OCI-LY3 (cell line): ENCODE measurements at regions not wholly inside any gene's neighbourhood (a gene's known extent, or its start where the extent isn't known, plus 50 kb on each side); places are given as distances from the start of the nearest gene placed in this dataset.

ENCODE experiments used
- H2AFZ ChIP-seq: fragments of 200-600, 300-600 bp; shearing (Covaris generic); 2 replicates; pipeline ENCODE4 v1.6.0; 2014; ENCODE audit warnings: antibody characterized with exemption, low read depth, low read length
- H3K27ac ChIP-seq: fragments of 200-600, 300-600 bp; sonication (generic); 2 replicates; pipeline ENCODE4 v1.5.1; 2014; ENCODE audit warnings: mild to moderate bottlenecking, low read length, moderate library complexity, mixed read lengths
- H3K27me3 ChIP-seq: fragments of 200-600, 300-600 bp; sonication (generic); 2 replicates; pipeline ENCODE4 v1.6.1; 2014; ENCODE audit warnings: low read depth, low read length, mixed read lengths
- H3K36me3 ChIP-seq: fragments of 200-600, 300-600 bp; sonication (generic); replicated peaks from 2 replicates; pipeline ENCODE3; 2014; ENCODE audit warnings: low read depth, low read length, mixed read lengths
- H3K4me1 ChIP-seq: fragments of 300-600, 200-600 bp; sonication (generic); 2 replicates; pipeline ENCODE4 v1.6.1; 2014; ENCODE audit warnings: low read length, mixed read lengths
- H3K4me2 ChIP-seq: fragments of 200-600, 300-600 bp; sonication (generic); 2 replicates; pipeline ENCODE4 v1.6.1; 2014; ENCODE audit warnings: low read length, mixed read lengths
- H3K4me3 ChIP-seq: fragments of 300-600, 200-600 bp; sonication (generic); 2 replicates; pipeline ENCODE4 v1.5.1; 2014; ENCODE audit warnings: antibody characterized with exemption, mild to moderate bottlenecking, low read length, moderate library complexity
- H3K79me2 ChIP-seq: fragments of 300-600, 200-600 bp; shearing (Covaris generic); 2 replicates; pipeline ENCODE4 v1.6.1; 2014; ENCODE audit warnings: mild to moderate bottlenecking, low read length, mixed read lengths
- H3K9ac ChIP-seq: fragments of 300-600, 200-600 bp; shearing (Covaris generic); 2 replicates; pipeline ENCODE4 v1.6.0; 2014; ENCODE audit warnings: mild to moderate bottlenecking, low read length, moderate library complexity
- H3K9me3 ChIP-seq: fragments of 200-600, 300-600 bp; shearing (Covaris generic); 2 replicates; pipeline ENCODE4 v1.6.1; 2014; ENCODE audit warnings: low read length, mixed read lengths; ENCODE audit not compliant: insufficient read depth
- H4K20me1 ChIP-seq: fragments of 200-600, 300-600 bp; sonication (generic); 2 replicates; pipeline ENCODE4 v1.6.1; 2016; ENCODE audit warnings: low read length, mixed read lengths; ENCODE audit not compliant: insufficient read depth
- EZH2phosphoT487 ChIP-seq: fragments of 200-600 bp; shearing (Covaris generic); IDR thresholded peaks from 2 replicates; pipeline ENCODE4 v1.6.1; 2018; ENCODE audit warnings: antibody characterized with exemption, mixed run types, low read depth
- TF ChIP-seq, protein P1 (sequence below): fragments of 200-600, 300-600 bp; sonication (generic); IDR thresholded peaks from 2 replicates; pipeline ENCODE4 v1.5.1; 2014; ENCODE audit warnings: antibody characterized with exemption, low read length, low read depth

DNA sequence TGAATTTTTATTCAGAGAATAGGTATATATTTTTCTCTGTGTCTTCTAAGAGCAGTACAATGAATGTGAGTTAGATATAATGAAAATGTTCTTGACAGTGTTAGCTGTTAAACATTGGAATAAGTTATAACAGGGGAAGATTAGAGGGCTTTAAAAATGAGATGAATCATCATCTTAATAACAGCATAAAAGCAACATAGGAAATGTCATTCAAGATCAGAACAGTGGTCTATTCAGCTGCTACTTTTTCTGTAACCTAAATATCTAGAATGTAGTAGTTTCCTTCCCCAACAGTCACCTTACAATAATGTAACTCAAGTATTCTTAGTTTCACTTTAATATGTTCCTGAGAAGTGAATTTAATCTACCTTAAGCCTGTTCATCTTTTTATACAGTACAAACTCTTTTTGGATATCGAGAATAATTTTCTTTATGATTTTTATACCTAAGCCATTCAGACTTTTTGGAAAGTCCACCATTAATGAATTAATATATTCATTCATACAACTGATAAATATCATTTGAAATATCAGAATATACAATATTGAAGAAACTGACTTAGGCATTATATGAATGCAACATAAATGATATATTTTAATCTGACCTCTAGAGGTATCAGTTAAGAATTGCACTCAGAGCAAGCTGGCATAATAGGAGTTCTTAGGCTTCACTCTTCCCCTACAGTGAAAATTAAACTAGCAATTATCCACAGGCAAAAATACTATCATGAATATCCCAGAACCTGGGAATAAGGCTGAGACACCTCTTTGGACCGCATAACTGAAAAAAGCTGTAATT is 66.1 kb upstream of the EDIL3 start:
- Histone ChIP-seq H4K20me1 (no peaks in the 10 kb centered on the region), H3K36me3 (no peaks in the 10 kb centered on the region), H3K9ac (no peak overlapping the region), H3K9me3 (no peaks in the 10 kb centered on the region), H3K4me3 (no peak overlapping the region), H3K27me3 (no peaks in the 10 kb centered on the region), H3K27ac (no peak overlapping the region), H3K4me2 (no peak overlapping the region), H2AFZ (no peak overlapping the region), H3K4me1 (no peaks in the 10 kb centered on the region), H3K79me2 (no peaks in the 10 kb centered on the region)
- TF ChIP-seq EZH2phosphoT487, result no peak
- TF ChIP-seq, protein P1, sequence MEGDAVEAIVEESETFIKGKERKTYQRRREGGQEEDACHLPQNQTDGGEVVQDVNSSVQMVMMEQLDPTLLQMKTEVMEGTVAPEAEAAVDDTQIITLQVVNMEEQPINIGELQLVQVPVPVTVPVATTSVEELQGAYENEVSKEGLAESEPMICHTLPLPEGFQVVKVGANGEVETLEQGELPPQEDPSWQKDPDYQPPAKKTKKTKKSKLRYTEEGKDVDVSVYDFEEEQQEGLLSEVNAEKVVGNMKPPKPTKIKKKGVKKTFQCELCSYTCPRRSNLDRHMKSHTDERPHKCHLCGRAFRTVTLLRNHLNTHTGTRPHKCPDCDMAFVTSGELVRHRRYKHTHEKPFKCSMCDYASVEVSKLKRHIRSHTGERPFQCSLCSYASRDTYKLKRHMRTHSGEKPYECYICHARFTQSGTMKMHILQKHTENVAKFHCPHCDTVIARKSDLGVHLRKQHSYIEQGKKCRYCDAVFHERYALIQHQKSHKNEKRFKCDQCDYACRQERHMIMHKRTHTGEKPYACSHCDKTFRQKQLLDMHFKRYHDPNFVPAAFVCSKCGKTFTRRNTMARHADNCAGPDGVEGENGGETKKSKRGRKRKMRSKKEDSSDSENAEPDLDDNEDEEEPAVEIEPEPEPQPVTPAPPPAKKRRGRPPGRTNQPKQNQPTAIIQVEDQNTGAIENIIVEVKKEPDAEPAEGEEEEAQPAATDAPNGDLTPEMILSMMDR, result peak; percentile 10; the same call in 1 of the 2 replicates

DNA sequence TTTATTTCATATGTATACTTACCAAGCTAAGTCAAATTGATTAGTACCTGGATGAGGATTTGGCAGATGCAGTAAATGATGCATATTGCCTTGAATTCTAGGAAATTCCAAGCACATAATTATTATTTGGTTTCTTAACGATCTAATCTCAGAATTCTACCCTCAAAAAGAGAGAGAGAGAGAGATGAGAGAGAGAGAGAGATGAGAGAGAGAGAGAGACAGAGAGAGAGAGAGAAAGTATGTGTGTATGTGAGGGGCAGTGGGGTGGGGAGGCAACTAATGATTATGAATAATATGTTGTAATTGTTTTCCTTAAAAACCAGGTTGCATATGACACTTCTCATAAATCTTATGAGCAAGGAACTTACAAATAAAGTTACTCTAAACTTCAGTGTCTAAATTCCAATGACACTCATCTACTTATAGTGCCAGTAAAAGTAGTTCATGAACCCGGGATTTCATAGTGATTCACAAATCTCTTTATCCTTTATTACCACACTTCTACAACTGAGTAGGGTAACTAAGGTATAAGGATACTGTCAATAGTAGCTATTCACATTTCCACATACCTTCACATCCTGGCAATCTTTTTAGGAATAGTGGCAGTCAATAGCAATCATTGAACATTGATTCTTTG is 60.5 kb upstream of the EDIL3 start:
- Histone ChIP-seq H3K36me3 (no peaks in the 10 kb centered on the region), H3K4me3 (no peak overlapping the region), H2AFZ (no peak overlapping the region), H3K27me3 (no peaks in the 10 kb centered on the region), H3K79me2 (no peaks in the 10 kb centered on the region), H3K27ac (no peak overlapping the region), H3K9me3 (no peaks in the 10 kb centered on the region), H3K4me1 (no peaks in the 10 kb centered on the region), H3K4me2 (no peak overlapping the region), H4K20me1 (no peaks in the 10 kb centered on the region), H3K9ac (no peak overlapping the region)
- TF ChIP-seq, protein P1, result no peak
- no peak for TF ChIP-seq EZH2phosphoT487

DNA sequence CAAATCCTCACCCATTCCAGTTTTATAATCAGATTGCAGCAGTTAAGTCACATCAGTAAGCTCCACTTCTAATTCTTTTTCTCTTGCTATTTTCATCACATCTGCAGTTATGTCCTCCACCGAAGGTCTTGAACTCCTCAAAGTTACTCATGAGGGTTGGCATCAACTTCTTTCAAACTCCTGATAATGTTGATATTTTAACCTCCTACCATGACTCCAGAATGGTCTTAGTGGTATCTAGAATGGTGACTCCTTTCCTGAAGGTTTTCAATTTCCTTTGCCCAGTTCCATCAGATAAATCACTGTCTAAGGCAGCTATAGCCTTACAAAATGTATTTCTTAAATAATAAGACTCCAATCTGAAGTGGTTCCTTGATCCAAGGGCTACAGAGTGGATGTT is 53.8 kb upstream of the EDIL3 start:
- TF ChIP-seq, protein P1, result no peak
- no peak for TF ChIP-seq EZH2phosphoT487
- H3K27me3 ChIP-seq, result no peaks in the 10 kb centered on the region
- H3K4me3 ChIP-seq, result no peak overlapping the region
- H3K27ac ChIP-seq, result no peak overlapping the region
- no peaks in the 10 kb centered on the region for H3K9me3 ChIP-seq
- H3K79me2 ChIP-seq, result no peaks in the 10 kb centered on the region
- no peaks in the 10 kb centered on the region for H3K36me3 ChIP-seq
- no peak overlapping the region for H2AFZ ChIP-seq
- no peak overlapping the region for H3K9ac ChIP-seq
- no peaks in the 10 kb centered on the region for H4K20me1 ChIP-seq
- no peaks in the 10 kb centered on the region for H3K4me1 ChIP-seq
- no peak overlapping the region for H3K4me2 ChIP-seq

DNA sequence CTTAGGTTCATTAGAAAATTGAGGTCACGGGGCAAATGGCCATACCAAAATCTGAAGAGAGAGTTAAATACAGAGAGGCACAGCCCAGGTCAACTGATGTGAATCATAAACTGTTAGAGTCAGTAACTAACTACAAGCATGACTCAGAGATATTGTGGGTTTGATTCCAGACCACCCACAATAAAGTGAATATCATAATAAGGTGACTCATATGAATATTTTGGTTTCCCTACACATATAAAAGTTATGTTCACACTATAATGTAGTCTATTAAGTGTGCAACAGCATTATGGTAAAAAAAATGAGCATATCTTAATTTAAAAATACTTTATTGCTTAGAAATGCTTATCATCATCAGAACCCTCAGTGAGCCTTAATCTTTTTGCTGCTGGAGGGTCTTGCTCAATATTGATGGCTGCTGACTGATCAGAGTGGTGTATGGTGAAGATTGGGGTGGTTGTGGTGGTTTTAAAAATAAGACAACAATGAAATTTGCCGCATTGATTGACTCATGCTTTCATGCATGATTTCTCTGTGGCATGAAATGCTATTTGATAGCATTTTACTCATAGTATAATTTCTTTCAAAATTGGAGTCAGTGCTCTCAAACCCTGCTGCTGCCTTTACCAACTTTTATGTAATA is 53.1 kb upstream of the EDIL3 start:
- H3K9me3 ChIP-seq, result no peaks in the 10 kb centered on the region
- no peaks in the 10 kb centered on the region for H3K27me3 ChIP-seq
- no peak overlapping the region for H3K4me3 ChIP-seq
- H2AFZ ChIP-seq, result no peak overlapping the region
- no peak overlapping the region for H3K27ac ChIP-seq
- TF ChIP-seq, protein P1, result no peak
- no peak for TF ChIP-seq EZH2phosphoT487
- no peaks in the 10 kb centered on the region for H3K79me2 ChIP-seq
- H3K36me3 ChIP-seq, result no peaks in the 10 kb centered on the region
- no peaks in the 10 kb centered on the region for H4K20me1 ChIP-seq
- H3K4me1 ChIP-seq, result no peaks in the 10 kb centered on the region
- no peak overlapping the region for H3K4me2 ChIP-seq
- H3K9ac ChIP-seq, result no peak overlapping the region
